ENCODE measurements at regions not wholly inside any gene's neighbourhood (a gene's known extent, or its start where the extent isn't known, plus 50 kb on each side); places are given as distances from the start of the nearest gene placed in this dataset.

DNA sequence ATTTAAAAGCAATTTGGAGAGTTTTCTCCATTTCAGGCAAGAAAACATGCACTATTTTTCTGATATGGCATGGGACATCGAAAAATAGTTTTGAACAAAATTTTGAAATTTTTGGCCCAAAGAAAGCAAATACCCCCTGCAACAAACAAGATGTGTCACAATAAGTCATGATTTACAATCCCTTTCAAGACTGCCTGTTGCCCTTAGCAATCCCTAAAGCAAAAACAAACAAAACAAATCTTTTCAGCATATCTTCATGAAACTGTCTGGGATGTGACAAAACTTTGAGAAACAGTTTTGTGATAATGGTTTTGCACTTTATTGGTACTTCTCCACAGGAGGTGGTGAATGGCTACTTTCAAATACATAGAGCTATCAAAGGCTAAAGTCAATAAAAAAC is 1888.7 kb upstream of the PIK3C3 start:
- Mint-ChIP-seq H3K36me3 (no peaks in the 10 kb centered on the region), H3K9me3 (peaks cover 12 to 16% of the 10 kb centered on the region in 2 donors), H3K27me3 (no peaks in the 10 kb centered on the region), H3K4me1 (no peaks in the 10 kb centered on the region), H3K27ac (no peak overlapping the region), H3K4me3 (no peak overlapping the region)
- no peak for DNase-seq
- no peak for ATAC-seq (replicated peaks)

DNA sequence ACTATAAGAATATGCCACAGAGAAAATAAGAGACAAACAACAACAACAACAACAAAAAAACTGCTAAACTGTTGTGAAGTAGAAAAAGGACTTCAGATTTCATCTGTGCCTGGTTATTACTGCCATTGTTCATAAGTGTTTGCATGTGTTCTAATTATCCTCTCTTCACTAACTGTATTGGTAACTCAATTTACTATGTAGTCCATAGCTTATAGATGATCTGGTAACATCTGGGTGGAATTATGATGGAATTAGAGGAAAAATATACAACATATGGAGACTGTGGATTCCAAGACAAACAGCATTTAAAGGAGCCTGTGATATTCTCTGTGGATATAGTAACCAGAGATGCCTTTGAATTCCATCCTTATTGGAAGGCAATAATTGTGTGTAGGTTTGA is 1891.5 kb upstream of the PIK3C3 start:
- Mint-ChIP-seq H3K4me1 (no peaks in the 10 kb centered on the region), H3K36me3 (no peaks in the 10 kb centered on the region), H3K4me3 (no peak overlapping the region), H3K27me3 (no peaks in the 10 kb centered on the region), H3K9me3 (peaks cover 3 to 10% of the 10 kb centered on the region in 2 donors), H3K27ac (no peak overlapping the region)
- DNase-seq: no peak
- no peak for ATAC-seq (replicated peaks)

DNA sequence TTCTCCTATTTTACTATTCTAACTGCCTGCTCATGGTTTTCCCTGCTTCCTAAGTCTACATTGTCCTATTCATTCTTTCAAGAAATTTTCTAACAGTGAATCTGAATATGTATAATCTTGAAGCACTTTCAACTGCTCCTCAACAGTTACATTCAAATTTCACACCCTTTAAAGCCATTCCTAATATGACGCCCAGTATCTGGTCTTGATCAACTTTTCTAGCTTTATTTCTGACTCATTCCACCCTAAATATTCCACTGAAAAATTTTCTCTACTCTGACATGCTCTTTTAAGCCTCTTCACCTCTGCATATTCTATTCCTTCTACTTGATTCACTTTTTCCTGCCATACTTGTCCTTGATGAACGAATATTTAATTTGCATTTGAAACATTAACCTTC is 1893.9 kb upstream of the PIK3C3 start:
- Mint-ChIP-seq H3K4me1 (no peaks in the 10 kb centered on the region), H3K4me3 (no peak overlapping the region), H3K9me3 (peaks cover 3 to 6% of the 10 kb centered on the region in 2 donors), H3K27me3 (no peaks in the 10 kb centered on the region), H3K27ac (no peak overlapping the region), H3K36me3 (no peaks in the 10 kb centered on the region)
- no peak for DNase-seq
- ATAC-seq (replicated peaks): no peak

DNA sequence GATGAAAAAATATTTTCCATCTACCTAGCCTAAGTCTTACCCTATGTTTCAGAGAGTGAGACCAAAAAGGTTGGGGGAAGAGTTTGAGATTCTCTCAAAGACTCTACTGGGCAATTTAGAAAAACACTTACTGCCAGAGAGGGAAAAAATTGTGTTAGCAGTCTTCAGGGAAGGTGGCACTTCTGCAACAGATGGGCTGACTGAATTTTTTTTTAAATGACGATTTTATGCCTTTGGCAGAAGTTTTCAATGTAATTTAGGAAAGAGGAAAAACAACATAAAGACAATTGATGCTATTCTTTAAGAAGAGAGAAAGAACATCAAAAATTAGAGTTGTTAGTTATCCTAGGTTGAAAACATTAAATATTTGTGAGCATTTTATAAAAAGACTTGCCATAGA is 1894.5 kb upstream of the PIK3C3 start:
- no peak overlapping the region for H3K4me3 Mint-ChIP-seq
- peaks cover 1 to 3% of the 10 kb centered on the region in 2 donors for H3K9me3 Mint-ChIP-seq

DNA sequence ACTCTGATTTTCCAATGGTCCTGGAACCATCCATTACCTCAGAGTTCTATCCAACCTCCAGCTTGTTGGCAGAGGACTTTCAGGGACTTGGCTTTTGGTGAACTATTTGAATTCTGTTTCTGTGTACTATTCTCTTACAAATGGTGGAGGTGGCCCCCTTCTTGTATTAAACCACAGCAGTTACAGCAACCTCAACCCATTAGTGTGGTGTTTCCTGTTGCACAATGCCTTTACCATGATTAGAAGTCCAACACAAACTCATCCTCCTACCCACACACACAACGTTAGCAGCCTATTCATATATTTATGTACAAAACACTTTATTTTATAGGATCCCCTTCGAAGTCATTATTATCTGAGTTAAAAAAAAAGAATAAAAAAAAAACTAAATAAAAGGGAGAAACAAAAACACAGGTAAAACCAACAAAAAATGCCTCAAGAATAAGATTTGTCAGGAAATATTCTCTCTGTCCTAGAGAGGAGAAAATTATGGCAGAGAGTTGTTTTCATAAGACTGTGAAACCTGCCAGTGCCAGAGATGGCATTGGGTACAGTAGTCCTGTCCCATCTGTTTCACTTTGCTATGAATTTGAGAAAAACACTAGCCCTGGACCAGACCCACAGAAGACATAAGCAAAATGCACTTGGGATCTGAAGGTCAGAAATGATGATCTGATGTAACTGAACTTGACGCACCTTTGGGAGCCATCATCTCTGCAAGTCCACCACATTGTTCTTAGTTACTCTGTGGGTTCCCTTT is 1896.0 kb upstream of the PIK3C3 start:
- Mint-ChIP-seq H3K27me3 (no peaks in the 10 kb centered on the region), H3K4me1 (no peaks in the 10 kb centered on the region), H3K4me3 (no peak overlapping the region), H3K36me3 (no peaks in the 10 kb centered on the region), H3K27ac (no peak overlapping the region), H3K9me3 (peaks cover 0 to 2% of the 10 kb centered on the region in 2 donors)
- ATAC-seq (replicated peaks) (no peak), DNase-seq (no peak)

More for the DNA sequence above, 1894.5 kb upstream of the PIK3C3 start:
- ATAC-seq (replicated peaks) (no peak), DNase-seq (no peak)
- Mint-ChIP-seq H3K27ac (no peak overlapping the region), H3K4me1 (no peaks in the 10 kb centered on the region), H3K27me3 (no peaks in the 10 kb centered on the region), H3K36me3 (no peaks in the 10 kb centered on the region)

DNA sequence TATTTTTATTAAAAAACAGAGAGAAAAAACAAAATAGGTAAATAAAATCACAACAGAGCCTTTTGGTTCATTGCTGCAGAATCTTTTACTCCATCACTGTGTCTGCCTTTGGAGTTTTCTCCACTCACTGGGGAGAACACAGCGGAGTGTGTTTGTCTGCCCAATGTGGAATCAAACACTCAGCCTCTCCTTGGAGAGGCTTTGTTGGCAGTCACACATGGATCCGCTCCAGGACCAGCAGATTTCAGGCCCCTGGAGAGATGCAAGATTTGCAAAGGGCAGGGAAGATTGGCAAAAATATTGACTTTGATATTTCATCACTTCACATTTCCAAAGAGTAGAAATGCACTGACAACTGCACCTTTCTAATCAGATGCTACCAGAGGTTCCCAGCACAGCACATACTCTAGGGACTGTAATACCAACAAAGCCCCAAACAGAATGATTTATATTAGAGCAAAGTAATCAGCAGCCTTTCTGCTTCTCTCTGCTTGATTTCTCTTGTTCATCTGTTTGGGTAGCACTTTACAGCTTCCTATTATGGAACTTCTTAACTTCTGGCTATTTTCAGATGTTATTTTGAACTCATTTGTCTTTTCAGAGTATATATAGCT is 1898.8 kb upstream of the PIK3C3 start:
- Mint-ChIP-seq H3K27me3 (no peaks in the 10 kb centered on the region), H3K9me3 (peaks cover 0 to 2% of the 10 kb centered on the region in 2 donors), H3K27ac (no peak overlapping the region)

DNA sequence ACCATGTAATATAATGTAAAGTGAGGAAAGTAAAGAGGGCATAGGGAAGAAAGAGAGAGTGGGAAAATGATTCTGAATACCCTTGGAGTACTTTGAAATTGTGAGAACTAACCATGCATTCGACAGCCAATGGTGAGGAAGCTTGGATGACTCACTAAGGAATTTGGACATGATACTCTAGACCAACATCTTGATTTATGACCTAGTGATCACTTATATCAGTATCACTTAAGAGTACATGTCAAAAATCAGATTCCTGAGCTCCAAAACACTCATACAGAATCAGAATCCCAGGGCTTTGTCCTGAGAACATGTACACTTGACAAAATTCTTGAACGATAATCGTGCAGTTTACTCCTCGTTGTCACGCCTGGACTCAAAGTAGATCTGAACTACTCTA is 1899.8 kb upstream of the PIK3C3 start:
- Mint-ChIP-seq H3K4me1 (no peaks in the 10 kb centered on the region), H3K27ac (no peak overlapping the region), H3K36me3 (no peaks in the 10 kb centered on the region), H3K9me3 (peaks cover 0 to 4% of the 10 kb centered on the region in 2 donors), H3K27me3 (no peaks in the 10 kb centered on the region), H3K4me3 (no peak overlapping the region)
- ATAC-seq (replicated peaks) (no peak), DNase-seq (no peak)

More for the DNA sequence above, 1898.8 kb upstream of the PIK3C3 start:
- DNase-seq (no peak), ATAC-seq (replicated peaks) (no peak)
- H3K4me3 Mint-ChIP-seq: no peak overlapping the region
- no peaks in the 10 kb centered on the region for H3K4me1 Mint-ChIP-seq
- no peaks in the 10 kb centered on the region for H3K36me3 Mint-ChIP-seq

DNA sequence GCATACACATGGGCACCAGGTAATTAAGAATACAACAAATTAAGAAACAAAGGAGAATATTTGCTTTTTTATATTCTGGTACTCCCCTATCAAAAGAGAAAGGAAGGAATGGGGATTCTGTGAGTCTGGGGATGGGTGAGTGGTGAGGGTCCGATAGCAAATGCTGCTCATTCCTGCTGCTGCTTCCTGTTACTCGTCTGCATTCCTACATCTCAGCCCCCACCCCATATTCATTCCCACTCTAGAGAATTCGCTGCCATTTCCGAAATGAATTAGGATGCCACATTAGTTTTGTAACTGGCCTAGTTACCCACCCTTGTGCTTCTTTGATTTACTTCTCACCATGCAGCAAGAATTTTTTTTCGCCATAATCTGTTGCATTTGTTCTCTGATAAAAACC is 1905.3 kb upstream of the PIK3C3 start:
- H3K4me1 Mint-ChIP-seq: no peaks in the 10 kb centered on the region
- ATAC-seq (replicated peaks): no peak
- no peak overlapping the region for H3K27ac Mint-ChIP-seq
- H3K9me3 Mint-ChIP-seq: peaks cover 0 to 8% of the 10 kb centered on the region in 2 donors
- H3K4me3 Mint-ChIP-seq: no peak overlapping the region
- H3K36me3 Mint-ChIP-seq: no peaks in the 10 kb centered on the region
- no peak for DNase-seq
- H3K27me3 Mint-ChIP-seq: no peaks in the 10 kb centered on the region

DNA sequence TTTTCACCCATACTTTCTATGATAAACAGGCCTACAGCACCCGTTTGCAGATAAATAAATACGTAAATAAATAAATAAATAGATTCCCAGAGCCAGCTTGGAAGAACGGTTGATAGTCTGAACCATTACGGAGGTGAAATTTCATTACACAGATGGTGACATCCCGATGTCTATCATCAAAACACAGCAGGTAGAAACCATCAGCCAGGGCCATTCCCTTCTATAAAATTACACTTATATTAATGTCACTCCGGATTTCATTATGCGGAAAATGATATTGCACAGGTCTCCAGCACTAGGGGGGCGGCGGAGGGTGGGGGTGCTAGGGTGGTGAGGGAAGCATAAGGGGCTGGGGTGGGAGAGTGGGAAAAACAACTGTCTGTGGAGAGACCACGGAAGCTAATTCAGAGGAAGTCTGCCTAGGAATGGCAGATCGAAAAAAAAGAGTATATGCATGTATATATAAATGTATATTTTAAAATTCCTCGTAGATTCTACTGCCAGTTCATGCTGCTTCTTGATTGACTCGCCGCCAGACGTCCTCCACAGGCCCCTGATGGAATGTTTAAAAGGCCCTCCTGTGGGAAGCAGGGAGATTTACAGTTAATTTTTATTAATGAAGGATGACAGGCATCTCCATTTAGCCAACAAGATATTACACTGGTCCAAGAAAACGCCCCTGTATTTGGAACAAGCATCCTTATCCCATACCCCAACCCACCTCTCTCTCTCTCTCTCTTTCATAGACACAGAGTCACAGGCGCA is 1906.0 kb upstream of the PIK3C3 start:
- Mint-ChIP-seq H3K9me3 (peaks cover 0 to 8% of the 10 kb centered on the region in 2 donors), H3K4me1 (no peaks in the 10 kb centered on the region), H3K4me3 (no peak overlapping the region), H3K36me3 (no peaks in the 10 kb centered on the region), H3K27me3 (no peaks in the 10 kb centered on the region), H3K27ac (no peak overlapping the region)
- ATAC-seq (replicated peaks) (no peak), DNase-seq (no peak)

DNA sequence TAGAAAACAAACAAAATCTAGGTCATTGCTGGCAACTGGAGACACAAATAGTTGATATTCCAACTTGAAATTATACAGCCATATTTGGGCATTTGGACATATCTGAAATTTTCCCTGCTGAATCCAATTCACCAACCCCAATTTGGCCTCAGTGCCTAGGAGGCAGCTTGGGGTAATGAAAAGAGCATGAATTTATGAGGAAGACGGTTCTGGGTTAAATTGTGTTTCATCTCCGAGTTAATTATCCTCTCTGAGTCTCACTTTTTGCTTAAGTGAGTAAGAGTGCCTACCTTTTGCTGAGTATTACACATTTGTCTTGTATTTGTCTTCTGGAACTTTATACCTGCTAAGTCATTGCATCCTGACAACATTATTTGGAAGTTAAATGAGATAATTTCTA is 1906.8 kb upstream of the PIK3C3 start:
- peaks cover 0 to 8% of the 10 kb centered on the region in 2 donors for H3K9me3 Mint-ChIP-seq
- no peaks in the 10 kb centered on the region for H3K27me3 Mint-ChIP-seq
- H3K27ac Mint-ChIP-seq: no peak overlapping the region
- H3K4me1 Mint-ChIP-seq: no peaks in the 10 kb centered on the region
- no peaks in the 10 kb centered on the region for H3K36me3 Mint-ChIP-seq
- no peak for ATAC-seq (replicated peaks)
- no peak overlapping the region for H3K4me3 Mint-ChIP-seq
- no peak for DNase-seq

DNA sequence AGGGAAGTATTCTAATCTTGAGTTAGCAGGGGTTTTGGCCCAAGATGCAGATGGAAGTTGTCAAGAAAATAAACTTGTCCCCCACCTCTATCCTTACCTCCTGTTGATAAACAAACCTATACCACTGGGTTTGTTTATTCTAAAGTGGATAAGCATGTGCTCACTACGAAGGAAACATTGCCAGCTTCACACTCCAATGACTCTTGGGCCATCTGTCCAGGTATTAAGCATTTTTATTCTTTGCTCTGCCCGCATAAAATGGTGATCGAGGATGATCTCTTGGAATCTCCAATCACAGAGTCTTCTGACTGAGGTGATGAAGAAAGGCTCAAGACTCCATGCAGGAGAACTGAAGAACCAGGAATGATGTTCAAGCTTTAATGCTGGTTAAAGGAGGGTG is 1908.4 kb upstream of the PIK3C3 start:
- Mint-ChIP-seq H3K27me3 (no peaks in the 10 kb centered on the region), H3K9me3 (peaks cover 0 to 8% of the 10 kb centered on the region in 2 donors), H3K36me3 (no peaks in the 10 kb centered on the region), H3K4me1 (no peaks in the 10 kb centered on the region), H3K4me3 (no peak overlapping the region), H3K27ac (no peak overlapping the region)
- ATAC-seq (replicated peaks): no peak
- no peak for DNase-seq

DNA sequence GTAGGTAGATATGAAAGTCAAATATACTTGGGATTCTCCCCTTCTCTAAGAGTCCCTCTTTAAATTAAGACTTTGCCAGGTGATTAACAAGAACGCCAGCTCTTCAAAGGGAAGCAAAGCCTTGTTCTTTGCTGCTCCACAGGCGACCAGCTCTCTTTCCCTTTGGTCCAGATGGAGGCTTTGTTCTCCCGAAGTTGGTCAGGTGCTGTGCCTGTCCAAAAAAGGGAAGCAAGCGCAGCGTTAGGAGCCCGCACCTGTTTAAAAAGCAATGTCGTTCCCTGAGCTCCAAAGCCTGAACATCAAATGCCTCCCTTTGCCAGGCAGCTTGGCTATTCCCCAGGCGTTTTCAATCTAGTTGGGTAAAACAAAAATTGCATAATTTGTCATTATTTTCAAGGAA is 1913.1 kb upstream of the PIK3C3 start:
- Mint-ChIP-seq H3K36me3 (no peaks in the 10 kb centered on the region), H3K27me3 (no peaks in the 10 kb centered on the region), H3K9me3 (peaks cover 0 to 6% of the 10 kb centered on the region in 2 donors), H3K4me1 (no peaks in the 10 kb centered on the region), H3K27ac (no peak overlapping the region), H3K4me3 (no peak overlapping the region)
- DNase-seq (no peak), ATAC-seq (replicated peaks) (no peak)

DNA sequence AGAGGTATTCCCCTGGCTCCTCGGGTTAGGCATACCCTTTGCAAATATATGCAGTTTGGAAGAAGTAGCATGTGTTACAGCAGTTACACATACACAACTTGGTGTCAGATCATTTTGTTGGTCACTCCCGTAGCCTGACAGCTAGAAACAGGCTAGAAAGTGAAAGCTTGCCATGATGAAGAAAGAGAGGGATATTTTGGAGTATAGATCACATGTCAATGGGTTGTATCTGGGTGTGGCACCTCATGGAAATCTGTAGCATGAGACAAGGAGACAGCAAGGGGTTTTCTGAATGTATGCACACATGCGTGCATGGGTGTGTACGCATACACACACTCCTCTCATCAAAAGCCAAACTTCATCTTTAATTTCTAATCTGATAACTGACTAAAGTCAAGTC is 1914.5 kb upstream of the PIK3C3 start:
- no peaks in the 10 kb centered on the region for H3K4me1 Mint-ChIP-seq
- no peaks in the 10 kb centered on the region for H3K36me3 Mint-ChIP-seq
- ATAC-seq (replicated peaks) (no peak), DNase-seq (no peak)
- H3K27me3 Mint-ChIP-seq: no peaks in the 10 kb centered on the region
- H3K27ac Mint-ChIP-seq: no peak overlapping the region
- H3K4me3 Mint-ChIP-seq: no peak overlapping the region
- H3K9me3 Mint-ChIP-seq: peaks cover 0 to 2% of the 10 kb centered on the region in 2 donors

DNA sequence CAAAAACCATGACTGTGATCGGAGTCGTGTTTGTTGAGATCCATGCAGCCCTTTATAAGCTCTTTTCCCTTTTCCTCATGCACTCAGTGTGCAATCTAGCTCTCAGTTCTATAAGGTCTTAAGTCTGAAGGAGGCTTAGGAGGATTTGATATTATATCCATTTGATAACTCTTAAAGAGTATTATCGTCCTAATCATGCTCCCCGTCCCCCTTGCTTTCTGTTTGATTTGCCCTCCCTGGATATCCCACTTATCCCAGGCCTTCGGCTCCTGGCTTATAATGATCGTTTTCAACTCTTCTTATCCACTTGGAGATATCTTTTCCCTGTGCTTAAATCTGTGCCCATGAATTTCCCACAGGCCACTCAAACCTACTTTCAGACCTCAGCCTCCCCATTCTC is 1917.7 kb upstream of the PIK3C3 start:
- DNase-seq (no peak), ATAC-seq (replicated peaks) (no peak)
- Mint-ChIP-seq H3K9me3 (peaks cover 0 to 3% of the 10 kb centered on the region in 2 donors), H3K27me3 (no peaks in the 10 kb centered on the region), H3K4me1 (no peaks in the 10 kb centered on the region), H3K36me3 (no peaks in the 10 kb centered on the region), H3K27ac (no peak overlapping the region), H3K4me3 (no peak overlapping the region)

DNA sequence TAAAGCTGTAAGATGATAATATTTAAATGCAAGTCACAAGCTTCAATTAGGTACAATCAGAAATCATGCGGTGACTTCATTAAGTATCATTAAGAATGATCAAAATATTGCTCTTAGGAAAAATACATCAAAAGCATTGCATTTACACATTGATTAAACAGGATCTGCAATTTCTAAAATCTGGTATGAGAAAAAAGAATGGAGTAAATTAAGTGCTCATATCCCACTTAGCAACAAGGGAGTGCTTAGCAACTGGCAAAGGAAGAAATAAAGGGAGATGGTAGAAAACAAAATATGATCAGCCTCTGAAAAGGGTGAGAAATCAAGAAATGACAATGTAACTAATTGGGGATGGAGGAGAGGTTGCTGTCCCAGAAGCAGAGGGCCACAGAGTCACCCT is 1918.2 kb upstream of the PIK3C3 start:
- no peaks in the 10 kb centered on the region for H3K36me3 Mint-ChIP-seq
- DNase-seq (no peak), ATAC-seq (replicated peaks) (no peak)
- no peak overlapping the region for H3K27ac Mint-ChIP-seq
- H3K27me3 Mint-ChIP-seq: no peaks in the 10 kb centered on the region
- no peak overlapping the region for H3K4me3 Mint-ChIP-seq
- H3K4me1 Mint-ChIP-seq: no peaks in the 10 kb centered on the region
- peaks cover 0 to 3% of the 10 kb centered on the region in 2 donors for H3K9me3 Mint-ChIP-seq
